Left colon (tissue), 2 donors: ENCODE measurements at regions not wholly inside any gene's neighbourhood (a gene's known extent, or its start where the extent isn't known, plus 50 kb on each side); places are given as distances from the start of the nearest gene placed in this dataset.
A peak's percentile ranks its signal among the peaks of the same experiment; 100 is the strongest.
"Not testable (repeated sequence)": the region's sequence is repeated elsewhere in the genome, so short reads cannot be mapped to it uniquely, and the experiment has no call there.

Source experiments
- ATAC-seq: fragments of 200-7000 bp; cut with Tn5 transposase; one replicate; pipeline ENCODE4 v1.9.1; 2020; ENCODE audit warnings: mild to moderate bottlenecking, moderate library complexity
- DNase-seq, 2 donors: peaks; one replicate each; pipeline ENCODE4 v3.0.0-alpha.2; 2020
- intact Hi-C, 2 donors: fragments of 100-400 bp; cut with DNase I in 1 of 2; cut with micrococcal nuclease in 1 of 2; formaldehyde crosslinking; loops; one replicate each; pipeline versions ENCODE4 v1.11.2 to v1.14.0; 2022; cut with DNase I, micrococcal nuclease
- donor health status: DM: no; HTN: no; CAD: no.
- donor health status: DM: yes; HTN: yes; CAD: no.

DNA sequence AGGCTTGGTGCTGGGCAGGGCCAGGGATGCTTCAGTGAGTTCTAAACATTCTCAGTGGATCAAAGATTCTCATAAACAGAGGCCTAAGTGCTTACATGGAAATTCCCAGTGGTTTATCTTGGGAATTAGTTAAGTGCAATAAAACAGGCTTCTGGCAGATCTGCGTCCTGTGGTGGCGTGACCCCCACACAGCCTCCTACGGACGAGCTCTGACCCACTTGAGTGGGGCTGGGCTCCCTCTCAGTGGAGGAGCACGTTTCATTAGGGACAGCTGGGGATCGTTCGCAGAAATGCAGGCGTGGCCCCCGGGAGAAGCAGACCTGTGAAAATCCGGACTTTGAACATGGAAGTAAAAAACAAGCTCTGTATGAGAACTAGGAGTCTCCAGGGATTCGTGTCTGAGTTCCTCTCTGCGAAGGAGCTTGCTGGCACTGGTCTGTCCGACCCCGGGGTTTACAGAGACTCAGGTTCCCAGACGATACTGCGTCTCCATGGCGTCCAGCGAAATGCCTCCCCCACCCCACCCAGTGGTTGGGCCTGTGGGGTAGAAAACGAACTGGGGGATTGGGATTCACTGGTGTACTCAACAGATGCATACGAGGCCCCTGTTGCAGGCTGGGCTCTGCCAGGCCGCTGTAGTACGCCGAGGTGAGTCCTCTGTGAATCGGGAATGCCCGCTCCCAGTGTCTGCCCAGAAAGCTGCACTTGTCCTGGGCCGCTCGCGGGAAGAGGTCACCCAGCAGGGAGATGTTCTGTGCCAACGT, 117.6 kb downstream of the NPIPB11 start:
- intact Hi-C loops = not testable (repeated sequence)
- DNase-seq = peak; percentile 63 to 76
- ATAC-seq = peak; percentile 63

GRCh38 chr16:29287871-29288535, 118.5 kb downstream of the NPIPB11 start:
- ATAC-seq, DNase-seq, intact Hi-C loops: not testable (repeated sequence)

DNA sequence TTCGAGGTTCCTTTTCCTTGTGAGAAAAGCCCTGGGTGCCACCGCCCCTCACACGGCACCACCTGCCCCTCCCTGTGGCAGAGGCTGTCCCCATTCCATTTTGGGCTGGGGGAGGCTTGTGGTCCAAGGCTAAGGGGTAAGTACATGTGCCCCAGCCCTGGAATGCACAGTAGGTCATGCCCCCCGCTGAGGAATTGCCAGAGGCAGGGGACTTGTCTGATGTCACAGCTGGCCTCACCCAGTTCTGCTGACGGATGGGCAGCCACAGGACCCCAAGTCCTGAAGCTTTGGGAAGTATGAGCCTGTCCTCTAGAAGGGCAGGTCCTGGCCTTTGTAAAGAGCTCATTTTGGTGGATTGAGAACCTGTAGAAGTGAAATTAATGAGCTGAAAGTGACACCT, 119.3 kb downstream of the NPIPB11 start:
- DNase-seq, intact Hi-C loops, ATAC-seq: not testable (repeated sequence)

DNA sequence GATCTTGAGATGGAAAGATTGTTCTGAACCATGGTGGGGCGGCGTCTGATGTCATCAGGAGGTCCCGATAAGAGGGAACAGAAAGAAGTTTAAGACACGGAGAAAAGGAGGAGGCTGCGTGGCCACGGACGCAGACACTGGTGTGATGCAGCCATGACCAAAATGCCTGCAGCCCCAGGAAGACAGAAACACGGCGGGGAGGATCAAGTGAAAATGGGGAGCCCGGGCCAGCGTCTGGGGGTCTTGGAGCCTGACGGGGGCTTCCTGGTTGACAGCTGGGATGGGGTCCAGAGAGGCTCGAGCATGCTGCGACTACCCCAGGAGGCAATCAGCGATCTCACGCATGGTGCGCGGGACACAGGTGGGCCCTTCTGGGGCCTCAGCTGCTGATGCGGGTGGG, 119.7 kb downstream of the NPIPB11 start:
- intact Hi-C loops, DNase-seq, ATAC-seq: not testable (repeated sequence)

DNA sequence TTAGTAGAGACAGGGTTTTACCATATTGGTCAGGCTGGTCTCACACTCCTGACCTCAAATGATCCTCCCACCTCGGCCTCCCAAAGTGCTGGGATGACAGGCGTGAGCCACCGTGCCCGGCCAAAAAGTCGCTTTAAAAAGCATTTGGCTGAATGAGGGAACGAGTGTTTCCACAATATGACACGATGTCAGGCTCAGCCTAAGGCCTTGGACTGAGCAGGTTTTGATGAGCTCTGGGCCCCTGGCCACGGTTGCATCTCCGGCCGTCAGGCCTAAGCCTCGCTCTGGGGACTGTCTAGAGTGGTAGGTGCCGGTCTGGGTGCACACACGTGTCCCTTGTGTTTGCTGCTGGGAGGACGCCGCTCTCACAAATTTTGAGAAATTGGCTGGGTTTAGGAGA, 120.3 kb downstream of the NPIPB11 start:
- DNase-seq, intact Hi-C loops, ATAC-seq: not testable (repeated sequence)

DNA sequence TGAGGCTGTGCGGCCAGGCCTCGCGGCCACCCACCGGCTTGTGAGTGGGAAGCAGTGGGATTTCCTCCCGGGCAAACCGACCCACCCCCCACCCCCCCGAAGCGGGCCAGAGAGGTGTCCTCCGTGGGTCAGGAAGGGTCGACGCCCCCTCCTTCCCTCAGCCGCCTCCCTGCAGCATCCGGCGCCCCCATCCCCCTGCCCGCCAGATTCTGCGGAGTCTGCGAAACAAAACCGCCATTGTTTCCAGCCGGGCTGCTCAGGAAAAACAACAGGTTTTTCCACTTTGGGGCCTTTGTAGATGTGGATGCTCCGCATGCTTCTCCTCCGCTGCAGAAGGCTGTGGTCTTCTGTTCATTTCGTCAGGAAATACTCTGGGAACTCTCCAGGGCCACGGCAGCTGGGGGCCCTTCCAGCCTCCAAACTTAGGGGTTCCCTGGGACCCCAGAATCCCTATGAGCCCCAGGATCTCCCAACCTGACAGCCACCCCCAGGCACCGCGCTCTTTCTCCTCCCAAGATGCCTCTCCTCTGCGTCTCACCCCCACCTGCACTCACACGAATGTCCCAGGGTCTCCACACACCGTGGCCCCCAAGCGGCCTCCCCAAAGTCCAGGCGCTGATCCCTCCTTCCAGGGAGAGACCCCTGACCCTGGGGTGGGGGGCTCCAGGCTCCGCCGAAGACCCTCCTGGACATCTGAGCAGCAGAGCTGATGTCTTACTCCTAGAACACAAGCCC, 121.2 kb downstream of the NPIPB11 start:
- ATAC-seq (peak; percentile 13), DNase-seq (peak in 1 of 2 donors; percentile 31)
- intact Hi-C loops = not testable (repeated sequence)

- ATAC-seq, DNase-seq, intact Hi-C loops: not testable (repeated sequence)
Measured at GRCh38 chr16:29284723-29285122, 121.8 kb downstream of the NPIPB11 start.

DNA sequence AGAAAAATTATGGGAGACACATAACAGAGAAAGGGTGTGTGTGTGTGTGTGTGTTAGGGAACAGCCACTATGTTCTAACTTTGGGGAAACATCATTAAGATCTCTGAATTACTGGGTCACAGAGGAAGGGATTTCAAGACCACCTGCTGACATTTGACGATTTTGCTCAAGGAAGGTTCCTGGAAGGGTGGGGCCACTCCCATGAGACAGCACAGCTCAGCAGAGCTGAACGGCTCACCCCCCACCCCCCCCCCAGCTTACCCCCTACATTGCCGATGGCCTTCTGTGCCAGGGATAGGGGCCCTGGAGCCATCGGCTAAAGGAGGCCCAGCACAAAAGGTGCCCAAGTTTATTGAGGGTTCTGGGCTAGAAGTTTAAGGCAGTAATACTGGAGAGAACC, 122.4 kb downstream of the NPIPB11 start:
- ATAC-seq, DNase-seq, intact Hi-C loops: not testable (repeated sequence)

DNA sequence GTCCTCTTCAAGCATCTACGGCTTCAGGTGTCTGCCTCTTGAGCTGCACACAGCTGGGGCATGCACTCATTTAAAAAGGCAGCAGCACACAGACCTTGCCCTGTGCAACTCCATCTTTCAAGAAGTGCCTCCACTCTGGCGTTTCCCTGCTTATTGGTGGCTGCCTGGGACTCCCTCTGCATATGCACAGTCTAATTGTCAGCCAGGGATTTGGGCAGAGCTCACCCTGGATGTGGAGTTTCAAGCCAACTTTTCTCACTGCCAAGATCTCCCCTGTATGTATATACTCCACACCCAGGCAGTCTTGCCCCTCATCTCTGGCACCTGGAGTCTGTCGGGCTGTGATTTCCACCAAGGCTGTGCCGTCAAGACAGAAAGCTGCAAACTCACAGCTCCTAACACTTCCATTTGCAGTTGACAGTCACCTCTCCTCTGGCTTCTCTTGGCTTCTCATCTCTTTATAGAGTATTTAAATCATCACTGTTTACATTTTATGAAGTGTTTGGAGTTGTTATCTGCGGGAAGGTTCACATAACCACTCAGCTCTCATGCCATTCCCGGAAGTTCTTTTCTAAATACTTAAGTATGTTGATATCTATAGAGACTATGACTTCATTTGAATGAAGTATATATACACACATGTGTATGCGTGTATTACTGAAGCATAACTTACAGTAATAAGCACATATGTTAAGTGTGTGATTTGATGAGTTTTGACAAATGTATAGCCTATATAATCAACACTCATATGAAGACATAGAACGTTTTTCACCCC, 128.2 kb downstream of the NPIPB11 start:
- DNase-seq, intact Hi-C loops: not testable (repeated sequence)
- peak; percentile 92 for ATAC-seq

- DNase-seq, intact Hi-C loops, ATAC-seq: not testable (repeated sequence)
Measured at GRCh38 chr16:29276446-29276845, 130.1 kb downstream of the NPIPB11 start.

GRCh38 chr16:29274055-29275035, 132.2 kb downstream of the NPIPB11 start:
- ATAC-seq, DNase-seq, intact Hi-C loops: not testable (repeated sequence)

DNA sequence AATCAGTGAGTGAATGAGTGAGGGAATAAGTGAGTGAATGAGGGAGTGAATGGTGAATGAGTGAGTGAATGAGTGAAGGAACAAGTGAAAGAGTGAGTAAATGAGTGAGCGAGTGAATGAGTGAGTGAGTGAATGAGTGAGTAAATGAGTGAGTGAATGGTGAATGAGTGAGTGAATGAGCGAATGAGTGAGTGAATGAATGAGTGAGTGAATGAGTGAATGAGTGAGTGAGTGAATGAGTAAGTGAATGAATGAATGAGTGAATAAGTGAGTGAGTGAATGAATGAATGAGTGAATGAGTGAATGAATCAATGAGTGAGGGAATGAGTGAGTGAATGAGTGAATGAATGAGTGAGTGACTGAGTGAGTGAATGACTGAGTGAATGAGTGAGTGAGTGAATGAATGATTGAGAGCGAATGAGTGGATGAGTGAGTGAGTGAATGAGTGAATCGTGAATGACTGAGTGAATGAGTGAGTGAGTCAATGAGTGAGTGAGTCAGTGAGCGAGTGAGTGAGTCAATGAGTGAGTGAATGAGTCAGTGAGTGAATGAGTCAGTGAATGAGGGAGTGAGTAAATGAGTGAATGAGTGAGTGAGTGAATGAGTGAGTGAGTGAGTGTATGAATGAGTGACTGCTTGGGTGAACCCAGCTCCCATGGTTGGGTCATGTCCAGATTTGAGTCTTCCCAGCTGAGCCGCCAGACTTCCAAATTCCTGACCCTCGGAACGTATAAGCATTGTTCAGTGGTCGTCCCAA, 133.0 kb downstream of the NPIPB11 start:
- ATAC-seq, DNase-seq: not testable (repeated sequence)

GRCh38 chr16:29271721-29272675, 134.5 kb downstream of the NPIPB11 start:
- not testable (repeated sequence) for DNase-seq

More for the DNA sequence above, 133.0 kb downstream of the NPIPB11 start:
- intact Hi-C loops = not testable (repeated sequence)

GRCh38 chr16:29270923-29271322, 135.6 kb downstream of the NPIPB11 start:
- DNase-seq, intact Hi-C loops, ATAC-seq: not testable (repeated sequence)

More at GRCh38 chr16:29271721-29272675, 134.5 kb downstream of the NPIPB11 start:
- ATAC-seq, intact Hi-C loops: not testable (repeated sequence)

DNA sequence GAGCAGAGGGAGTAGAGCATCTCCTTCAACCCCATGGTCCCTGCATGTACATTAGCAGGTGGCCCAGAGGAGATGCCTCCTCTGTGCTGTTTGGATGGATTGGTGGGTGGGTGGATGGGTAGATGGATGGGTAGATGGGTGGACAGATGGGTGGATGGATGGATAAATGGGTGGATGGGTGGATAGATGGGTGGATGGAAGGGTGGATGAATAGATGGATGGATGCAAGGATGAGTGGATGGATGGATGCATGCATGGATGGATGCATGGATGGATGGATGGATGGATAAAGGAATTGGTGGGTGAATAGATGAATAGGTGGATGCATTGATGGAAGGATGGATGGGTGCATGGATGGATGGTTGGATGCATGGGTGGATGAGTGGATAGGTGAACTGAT, 136.5 kb downstream of the NPIPB11 start:
- DNase-seq, ATAC-seq, intact Hi-C loops: not testable (repeated sequence)
